Fibroblast of the aortic adventitia (primary cell): ENCODE measurements at regions not wholly inside any gene's neighbourhood (a gene's known extent, or its start where the extent isn't known, plus 50 kb on each side); places are given as distances from the start of the nearest gene placed in this dataset.

Experiments used
- DNase-seq: peaks from one replicate; pipeline ENCODE4 v3.0.0-alpha.2; 2010; ENCODE audit warnings: low read depth
- H3K4me3 ChIP-seq: 2 replicates; pipeline ENCODE4 v1.5.1; 2011; ENCODE audit warnings: low read depth, mild to moderate bottlenecking, control low read depth, low read length, moderate library complexity
- CTCF ChIP-seq: IDR thresholded peaks from 2 replicates; pipeline ENCODE4 v1.5.1; 2011; ENCODE audit warnings: mild to moderate bottlenecking, low read length, control low read depth, inconsistent platforms; ENCODE audit not compliant: insufficient read depth

GRCh38 chr12:60196366-60196765 is 600.5 kb downstream of the SLC16A7 start:
- no peak for TF ChIP-seq CTCF
- H3K4me3 ChIP-seq: no peak overlapping the region
- no peak for DNase-seq

- peak; percentile 67 for DNase-seq
- TF ChIP-seq CTCF: no peak
- H3K4me3 ChIP-seq: no peak overlapping the region
These were observed 601.8 kb downstream of the SLC16A7 start for GRCh38 chr12:60197589-60197988.

GRCh38 chr12:60201891-60202290 is 606.1 kb downstream of the SLC16A7 start:
- TF ChIP-seq CTCF: no peak
- DNase-seq: peak; percentile 47
- H3K4me3 ChIP-seq: no peak overlapping the region

GRCh38 chr12:60205500-60205899 is 609.7 kb downstream of the SLC16A7 start:
- TF ChIP-seq CTCF: no peak
- no peak overlapping the region for H3K4me3 ChIP-seq

GRCh38 chr12:60209521-60209920 is 613.7 kb downstream of the SLC16A7 start:
- no peak for DNase-seq
- TF ChIP-seq CTCF: no peak
- H3K4me3 ChIP-seq: no peak overlapping the region

More at GRCh38 chr12:60205500-60205899, 609.7 kb downstream of the SLC16A7 start:
- DNase-seq: peak; percentile 79

- H3K4me3 ChIP-seq: no peak overlapping the region
- no peak for DNase-seq
- no peak for TF ChIP-seq CTCF
These were observed 614.1 kb downstream of the SLC16A7 start for GRCh38 chr12:60209933-60210332.

GRCh38 chr12:60210756-60211155 is 614.9 kb downstream of the SLC16A7 start:
- no peak overlapping the region for H3K4me3 ChIP-seq
- TF ChIP-seq CTCF: no peak
- DNase-seq: no peak
